D341Med (cell line): ENCODE measurements at regions not wholly inside any gene's neighbourhood (a gene's known extent, or its start where the extent isn't known, plus 50 kb on each side); places are given as distances from the start of the nearest gene placed in this dataset.
"Not testable (repeated sequence)": the region's sequence is repeated elsewhere in the genome, so short reads cannot be mapped to it uniquely, and the experiment has no call there.

Source experiments
- DNase-seq: peaks from one replicate; pipeline ENCODE4 v3.0.0; 2012; ENCODE audit warnings: low spot score

GRCh38 chr10:2543142-2543886, 524.0 kb upstream of the PFKP start:
- DNase-seq: no peak

DNA sequence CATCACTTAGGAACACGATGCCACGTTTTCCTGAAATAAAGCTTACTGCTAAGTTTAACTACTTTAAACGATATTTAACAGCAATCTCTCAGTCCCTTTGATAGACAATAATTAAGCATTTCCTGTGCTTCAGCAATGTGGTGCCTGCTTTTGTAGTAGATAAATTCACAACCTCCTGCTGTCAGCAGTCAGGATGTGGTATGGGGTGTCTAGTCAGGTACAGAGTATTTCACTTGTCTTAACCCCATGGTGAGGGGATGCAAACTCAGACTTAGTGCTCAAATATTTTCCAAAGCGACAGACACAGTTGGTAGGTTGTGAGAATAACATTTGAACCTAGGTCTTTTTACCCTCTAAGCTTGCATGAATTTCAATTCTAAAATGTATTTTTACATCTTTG, 526.2 kb upstream of the PFKP start:
- no peak for DNase-seq

- no peak for DNase-seq
These were observed 537.4 kb upstream of the PFKP start for GRCh38 chr10:2529945-2530344.

GRCh38 chr10:2525781-2526180, 541.6 kb upstream of the PFKP start:
- DNase-seq: no peak

DNA sequence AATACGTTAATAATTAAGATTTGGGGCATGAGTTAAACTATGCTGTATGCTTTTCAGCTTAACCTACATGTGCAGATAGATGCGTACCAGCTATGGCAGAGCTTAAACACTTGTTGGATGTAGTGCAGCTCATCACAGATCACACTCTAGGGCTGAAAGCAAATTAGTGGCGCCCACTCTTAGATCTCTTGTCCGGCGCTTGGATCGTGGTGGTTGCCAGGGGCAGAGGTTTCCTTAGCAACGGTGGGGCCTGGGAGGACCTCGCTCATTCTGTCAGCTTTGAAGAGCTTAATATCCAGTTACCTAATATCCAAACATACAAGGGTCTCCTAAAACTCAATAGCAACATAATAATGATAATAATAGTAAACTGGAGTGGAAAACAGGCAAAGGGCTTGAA, 548.2 kb upstream of the PFKP start:
- no peak for DNase-seq

DNA sequence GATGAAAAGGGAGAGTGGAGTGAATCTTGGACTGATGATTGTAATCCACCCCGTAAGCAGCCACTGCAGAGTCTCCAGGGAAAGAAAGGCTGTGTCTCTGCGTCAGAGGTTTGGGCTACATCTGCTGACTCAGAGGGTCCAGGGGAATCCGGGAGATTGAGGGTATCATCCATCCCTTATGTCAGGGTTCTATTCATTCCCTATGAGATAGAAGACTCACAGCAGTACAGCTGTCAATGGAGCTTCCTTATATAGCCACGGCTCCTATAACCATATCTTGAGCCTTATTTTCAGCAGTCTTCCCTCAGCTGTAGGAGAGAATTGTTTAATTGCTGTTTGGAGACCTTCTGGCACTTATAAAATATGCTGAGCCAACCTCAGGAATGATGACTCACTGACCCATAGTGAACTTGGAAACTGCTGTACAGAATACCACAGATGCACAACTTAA, 558.2 kb upstream of the PFKP start:
- DNase-seq: no peak

GRCh38 chr10:2501366-2501940, 565.9 kb upstream of the PFKP start:
- DNase-seq: not testable (repeated sequence)

GRCh38 chr10:2494399-2494798, 572.9 kb upstream of the PFKP start:
- no peak for DNase-seq

GRCh38 chr10:2488446-2489005, 578.8 kb upstream of the PFKP start:
- no peak for DNase-seq

GRCh38 chr10:2487921-2488320, 579.4 kb upstream of the PFKP start:
- DNase-seq: no peak

DNA sequence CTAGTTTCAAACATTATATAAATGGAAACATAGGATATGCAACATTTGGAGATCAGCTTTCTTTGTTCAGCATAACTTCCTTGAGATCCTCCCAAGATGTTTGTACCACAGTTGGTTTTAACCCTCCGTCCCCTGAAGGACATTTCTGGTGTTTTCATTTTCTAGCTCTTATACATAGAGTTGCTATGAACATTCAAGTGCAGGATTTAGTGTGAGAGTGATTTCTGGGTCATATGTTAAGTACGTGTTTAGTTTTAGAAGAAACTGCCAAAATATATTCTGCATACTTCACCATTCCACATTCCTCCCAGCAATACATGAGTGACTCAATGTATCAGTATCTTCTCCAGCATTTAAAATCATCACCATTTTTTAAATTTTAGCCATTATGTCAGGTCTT, 588.7 kb upstream of the PFKP start:
- no peak for DNase-seq

DNA sequence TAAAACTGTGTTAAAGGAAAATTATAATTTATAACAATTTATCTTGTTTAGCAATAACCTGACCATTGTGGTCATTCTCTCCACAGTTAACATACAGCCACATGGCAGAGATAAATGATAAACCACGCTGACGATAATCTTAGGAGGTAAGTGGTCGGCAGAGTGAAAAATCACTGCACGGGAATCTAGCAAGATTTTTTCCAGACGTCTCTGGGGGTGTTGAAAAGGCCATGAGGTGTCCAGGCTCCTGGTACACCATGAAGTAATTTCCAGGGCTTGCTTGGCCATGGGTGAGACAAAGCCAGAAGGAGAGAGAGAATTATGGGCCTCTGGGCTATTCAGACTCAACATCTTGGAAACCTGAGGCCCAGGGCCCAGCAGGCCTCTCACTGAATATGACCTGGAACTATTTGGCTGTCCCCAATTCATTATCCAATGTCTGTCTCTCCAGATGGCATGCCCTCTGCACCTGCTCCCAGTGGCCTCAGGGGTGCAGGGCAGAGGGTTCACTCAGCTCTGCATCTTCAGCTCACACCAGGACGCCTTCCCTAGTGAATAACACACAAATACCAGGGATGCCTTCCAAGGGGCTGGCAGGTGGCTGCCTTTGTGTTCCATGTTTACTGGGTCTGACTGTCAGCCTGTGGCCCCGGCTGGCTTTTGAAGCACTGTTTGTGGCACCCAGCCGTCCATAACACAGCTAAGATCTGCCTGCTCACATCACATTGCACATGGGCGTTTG, 590.4 kb upstream of the PFKP start:
- no peak for DNase-seq

DNA sequence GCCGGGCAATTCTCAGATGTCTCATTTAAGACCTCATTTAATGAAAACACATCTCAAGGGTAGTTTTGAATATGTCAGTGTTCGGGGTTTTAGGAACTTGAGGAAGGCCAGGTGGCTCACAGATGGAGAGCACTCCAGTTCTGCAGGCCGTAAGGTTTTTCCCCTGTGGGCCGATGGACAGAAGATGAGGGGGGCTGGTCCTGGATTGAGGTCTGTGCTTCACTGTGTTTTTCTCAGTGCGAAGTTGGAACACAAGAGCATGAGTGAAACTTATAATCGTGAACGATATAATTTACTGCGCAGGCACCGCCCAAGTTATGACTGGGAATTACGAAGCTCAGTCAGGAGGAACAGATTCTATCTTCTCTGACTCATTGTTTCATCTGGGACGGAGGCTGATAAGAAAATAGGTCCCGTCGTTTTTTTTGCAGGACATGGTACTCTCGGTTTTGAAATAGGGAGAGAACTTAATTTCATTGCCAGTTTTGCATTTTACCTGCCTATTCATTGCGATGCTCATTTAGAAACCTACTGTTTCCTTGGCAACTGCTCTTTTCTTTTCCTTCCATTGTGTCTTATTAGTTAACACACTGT, 591.0 kb upstream of the PFKP start:
- DNase-seq: no peak

- DNase-seq: no peak
These were observed 591.6 kb upstream of the PFKP start for GRCh38 chr10:2475711-2476217.

GRCh38 chr10:2471811-2472210, 595.5 kb upstream of the PFKP start:
- no peak for DNase-seq

GRCh38 chr10:2469802-2470201, 597.5 kb upstream of the PFKP start:
- DNase-seq: no peak

- DNase-seq: no peak
These were observed 602.9 kb upstream of the PFKP start for GRCh38 chr10:2464483-2464882.

DNA sequence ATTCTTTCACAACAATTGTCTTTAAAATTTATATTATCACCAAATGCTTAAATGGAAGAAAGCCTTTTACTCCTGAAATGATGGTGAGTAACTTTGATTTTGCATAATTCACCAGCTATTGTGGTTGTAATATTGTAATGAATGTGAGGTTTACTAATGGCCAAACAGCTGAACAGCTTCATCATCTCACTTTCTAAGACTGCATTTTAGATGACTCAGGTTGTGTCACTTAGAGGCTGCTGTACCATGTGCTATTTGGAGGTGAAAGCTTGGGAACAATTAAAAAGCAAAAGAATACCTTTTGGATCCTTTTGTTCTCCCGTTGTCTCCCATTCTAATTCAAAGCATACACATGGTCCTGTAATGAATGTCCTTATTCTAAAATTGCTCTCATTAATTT, 604.0 kb upstream of the PFKP start:
- DNase-seq: no peak

GRCh38 chr10:2462581-2462980, 604.8 kb upstream of the PFKP start:
- DNase-seq: no peak

GRCh38 chr10:2460812-2461211, 606.5 kb upstream of the PFKP start:
- DNase-seq: no peak

DNA sequence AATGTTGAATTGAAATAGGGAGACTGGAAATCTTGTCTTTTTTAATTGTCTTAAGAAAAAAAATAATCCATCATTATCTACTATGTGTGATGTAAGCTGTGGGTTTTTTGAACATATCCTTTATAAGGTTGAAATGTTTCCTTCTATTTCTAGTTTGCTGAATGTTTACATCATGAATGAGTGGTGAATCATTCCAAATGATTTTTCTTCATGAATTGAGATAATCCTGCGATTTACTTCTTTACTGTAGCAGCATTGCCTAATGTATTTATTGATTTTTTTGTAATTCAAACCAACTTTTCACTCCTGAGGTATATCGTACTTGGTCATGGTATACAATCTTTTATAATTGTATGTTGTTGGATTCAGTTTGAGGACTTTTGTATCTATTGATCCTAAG, 607.6 kb upstream of the PFKP start:
- DNase-seq: no peak

GRCh38 chr10:2456834-2457233, 610.5 kb upstream of the PFKP start:
- DNase-seq: no peak
